NCI-H460 (cell line): ENCODE measurements at regions not wholly inside any gene's neighbourhood (a gene's known extent, or its start where the extent isn't known, plus 50 kb on each side); places are given as distances from the start of the nearest gene placed in this dataset.

Experiments used
- DNase-seq: peaks from one replicate; pipeline ENCODE4 v3.0.0-alpha.2; 2016; ENCODE audit warnings: low read depth; ENCODE audit errors: extremely low read depth

- DNase-seq = no peak
Observed at GRCh38 chr20:43318755-43319297, 129.1 kb upstream of the PTPRT start.

DNA sequence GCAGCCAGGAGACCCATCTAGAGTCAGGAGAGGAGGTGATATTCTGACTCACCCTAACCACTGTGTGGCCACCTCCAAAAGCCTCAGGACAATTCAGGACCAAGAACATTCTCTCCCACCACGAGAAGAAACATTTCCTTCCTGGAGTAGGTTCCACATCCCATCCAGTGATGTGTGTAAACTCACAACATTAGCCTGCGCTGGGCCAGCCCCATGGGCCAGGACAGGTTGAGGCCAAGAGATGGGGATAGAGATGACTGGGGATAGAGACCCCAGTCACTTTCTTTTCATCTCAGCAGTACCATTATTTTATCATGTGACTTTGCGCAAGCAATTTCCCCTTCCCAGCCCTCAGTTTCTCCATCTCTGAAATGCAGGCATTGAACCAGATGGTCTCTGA lies 126.6 kb upstream of the PTPRT start:
- DNase-seq = no peak

DNA sequence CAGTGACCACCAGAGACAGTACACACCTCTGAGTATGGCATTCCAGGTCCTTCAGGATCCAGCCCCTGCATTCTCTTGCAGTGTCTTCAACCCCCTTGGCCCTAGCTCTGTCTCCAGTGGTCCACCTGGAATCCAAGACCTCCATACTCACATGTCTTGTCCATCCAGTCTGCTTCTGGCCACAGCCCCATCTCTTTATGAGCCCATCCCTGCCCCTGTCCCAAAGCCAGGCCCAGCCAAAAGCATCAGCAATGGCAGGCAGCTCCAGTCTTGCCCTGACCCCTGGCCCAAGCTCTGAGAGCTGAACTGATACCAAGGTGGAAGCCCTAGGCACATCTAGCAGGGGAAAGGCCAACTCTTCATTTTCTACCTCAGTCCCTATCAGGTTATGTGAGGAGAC lies 119.6 kb upstream of the PTPRT start:
- DNase-seq = no peak

- DNase-seq = no peak
Observed at GRCh38 chr20:43306837-43307236, 117.1 kb upstream of the PTPRT start.

- DNase-seq = no peak
Observed at GRCh38 chr20:43305749-43306148, 116.0 kb upstream of the PTPRT start.

DNA sequence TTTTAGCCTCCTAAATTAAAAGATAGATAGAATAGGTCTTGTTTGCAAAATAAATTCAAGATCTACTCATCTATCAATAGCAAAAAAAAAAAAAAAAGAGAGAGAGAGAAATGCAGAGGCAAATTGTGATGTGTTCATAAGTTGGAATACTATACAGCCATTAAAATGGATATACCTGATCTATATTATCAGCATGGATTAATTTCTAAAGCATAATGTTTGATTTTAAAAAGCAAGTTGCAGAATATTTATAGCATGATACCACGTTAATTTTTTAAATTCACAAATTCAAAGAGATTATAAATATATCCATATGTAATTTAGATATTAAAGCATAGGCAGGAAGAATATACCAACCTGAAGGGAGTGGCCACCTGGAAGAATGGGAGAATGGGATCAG lies 114.9 kb upstream of the PTPRT start:
- DNase-seq = no peak

GRCh38 chr20:43302936-43303335 lies 113.2 kb upstream of the PTPRT start:
- no peak for DNase-seq

DNA sequence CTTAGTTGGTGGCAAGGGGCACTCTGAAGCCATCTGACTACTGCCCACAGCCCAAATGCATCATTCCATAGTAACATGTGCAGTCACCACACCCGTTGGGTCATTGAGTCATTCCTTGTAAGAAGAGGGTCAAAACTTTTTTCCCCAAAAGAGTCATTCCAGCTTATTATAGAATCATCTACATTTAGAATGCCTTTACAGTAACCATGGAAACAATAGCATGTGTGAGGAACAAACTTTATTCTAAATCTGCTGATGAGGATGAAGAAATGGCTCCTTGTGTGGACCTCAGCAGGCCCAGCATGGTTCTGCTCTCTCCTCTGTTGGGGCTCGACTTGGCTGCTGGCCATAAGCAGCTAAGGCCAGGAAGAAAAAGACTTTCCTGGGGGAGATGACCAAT lies 111.2 kb upstream of the PTPRT start:
- DNase-seq = no peak

DNA sequence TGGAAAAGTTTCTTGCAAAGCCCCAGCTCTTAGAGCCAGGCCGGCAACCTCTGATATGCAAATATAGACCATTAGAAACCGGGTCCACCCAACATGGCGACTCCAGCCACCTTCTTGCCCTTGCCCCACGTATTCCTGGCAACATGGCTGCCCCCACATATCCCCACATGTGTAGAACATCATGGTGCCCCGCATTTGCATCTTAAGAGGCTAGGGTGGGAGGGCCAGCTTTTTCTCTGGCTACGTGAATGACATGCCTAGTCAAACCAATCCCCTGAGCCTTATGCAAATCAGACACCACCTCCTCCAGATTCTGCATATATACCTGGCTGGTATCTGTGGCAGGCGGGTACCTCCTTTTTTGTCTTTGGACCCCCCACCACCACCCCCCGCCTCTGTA lies 106.1 kb upstream of the PTPRT start:
- no peak for DNase-seq

- DNase-seq = no peak
Observed at GRCh38 chr20:43295263-43295662, 105.6 kb upstream of the PTPRT start.

DNA sequence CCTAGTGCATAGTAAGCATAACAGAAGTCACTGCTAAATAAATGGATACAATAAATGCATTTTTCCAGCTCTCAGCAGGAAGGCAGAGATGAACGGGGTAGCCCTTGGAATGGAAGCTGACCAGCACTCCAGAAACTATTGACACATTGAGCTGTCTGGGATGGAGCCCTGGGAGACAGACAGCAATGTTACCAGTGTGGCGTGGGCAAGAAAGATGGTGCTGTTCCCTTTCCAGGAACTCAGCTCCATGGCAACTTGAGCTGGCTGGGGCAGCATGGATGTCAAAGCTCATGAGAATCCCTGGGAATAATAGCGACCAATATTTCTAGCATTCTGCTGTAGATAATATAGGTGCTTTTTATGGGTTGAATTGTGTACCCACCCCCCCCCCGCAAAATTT lies 104.3 kb upstream of the PTPRT start:
- DNase-seq = no peak

DNA sequence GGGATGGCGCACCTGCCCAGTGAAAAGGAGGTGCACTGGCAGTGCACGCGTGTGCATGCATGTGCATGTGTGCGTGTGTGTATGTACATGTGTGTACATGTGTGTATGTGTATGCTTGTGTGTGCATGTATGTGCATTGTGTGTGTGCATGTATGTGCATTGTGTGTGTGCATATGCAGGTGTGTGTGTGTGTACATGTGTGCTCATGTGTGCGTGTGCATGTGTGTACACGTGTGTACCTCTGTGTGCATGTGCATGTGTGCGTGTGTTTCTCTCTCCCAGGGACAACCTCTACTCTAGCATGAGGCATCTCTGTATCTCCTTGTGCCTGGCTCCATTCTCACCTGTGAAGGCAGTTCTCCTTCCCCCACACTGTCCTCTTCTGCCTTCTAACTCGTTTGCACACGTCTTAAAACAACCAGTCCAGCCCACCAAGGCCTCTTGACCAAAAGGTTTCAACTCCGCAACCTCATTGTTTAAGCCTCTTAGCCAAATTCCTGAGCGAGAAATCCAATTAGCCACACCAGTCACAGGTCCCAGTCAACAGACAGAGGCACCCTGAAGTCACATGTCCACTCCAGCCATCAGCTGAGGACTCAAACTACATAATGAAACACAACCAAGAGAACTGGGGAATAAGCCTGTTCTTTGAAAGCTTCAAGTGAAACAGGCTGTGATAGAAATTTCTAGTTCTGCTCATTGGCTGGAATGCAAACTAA lies 103.5 kb upstream of the PTPRT start:
- DNase-seq = no peak

GRCh38 chr20:43292222-43292621 lies 102.5 kb upstream of the PTPRT start:
- no peak for DNase-seq

DNA sequence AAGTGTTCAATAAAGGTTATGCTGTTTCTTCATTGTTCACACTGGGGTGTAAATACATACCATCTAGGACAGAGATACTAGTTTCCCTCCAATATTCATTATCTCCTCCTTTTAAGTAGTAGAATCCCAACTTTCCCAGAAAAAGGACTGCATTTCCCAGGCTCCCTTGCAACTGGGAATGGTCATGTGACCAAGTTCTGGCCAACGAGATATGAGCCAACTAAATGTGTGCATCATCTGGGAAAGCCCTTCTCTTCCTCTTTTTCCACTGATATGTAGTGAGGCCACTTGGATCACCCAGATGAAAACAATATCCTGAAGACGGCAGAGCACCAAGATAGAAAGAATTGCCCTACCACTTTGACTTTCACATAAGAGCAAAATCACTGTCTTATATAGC lies 97.9 kb upstream of the PTPRT start:
- DNase-seq = no peak

GRCh38 chr20:43285170-43285569 lies 95.5 kb upstream of the PTPRT start:
- DNase-seq = no peak

DNA sequence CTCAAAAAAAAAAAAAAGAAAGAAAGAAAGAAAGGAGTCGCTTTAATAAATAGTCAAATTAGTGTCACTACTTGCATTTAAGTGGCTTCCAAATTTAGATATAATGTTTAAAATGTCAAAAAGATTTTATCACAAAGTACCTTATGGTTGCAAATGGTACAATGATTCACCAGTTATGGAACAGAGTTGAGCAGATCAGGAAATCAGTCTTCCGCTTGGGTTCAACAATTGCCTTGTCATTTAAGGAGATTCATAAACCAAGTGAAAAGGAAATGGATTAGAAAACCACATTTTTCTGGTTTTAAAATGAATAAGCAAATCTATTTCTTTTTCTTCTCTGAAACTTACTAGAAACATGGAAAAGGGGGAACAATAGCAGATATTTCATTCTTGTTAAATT lies 94.8 kb upstream of the PTPRT start:
- no peak for DNase-seq

- DNase-seq = no peak
Observed at GRCh38 chr20:43283126-43283525, 93.4 kb upstream of the PTPRT start.

- DNase-seq = no peak
Observed at GRCh38 chr20:43271980-43272379, 82.3 kb upstream of the PTPRT start.

GRCh38 chr20:43265449-43265848 lies 75.7 kb upstream of the PTPRT start:
- no peak for DNase-seq

- DNase-seq = no peak
Observed at GRCh38 chr20:43263226-43263625, 73.5 kb upstream of the PTPRT start.

DNA sequence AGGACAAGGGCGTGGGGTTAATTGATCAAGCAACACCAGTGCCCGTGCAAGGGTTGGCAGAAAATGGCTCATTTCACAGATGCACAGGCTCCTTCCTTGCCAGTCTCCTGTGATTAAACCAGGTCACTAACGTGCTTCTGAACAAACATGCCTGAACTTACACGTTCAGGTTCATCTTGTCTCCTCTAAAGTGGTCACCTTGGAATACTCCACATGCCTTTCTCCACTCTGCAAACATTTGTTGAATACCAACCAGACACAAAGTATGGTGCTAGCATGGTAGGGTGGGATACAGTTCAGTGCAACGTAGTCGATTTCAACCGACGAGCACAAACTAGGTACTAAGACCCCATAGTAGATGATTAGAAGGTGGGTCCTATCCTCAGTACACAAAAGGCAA lies 72.6 kb upstream of the PTPRT start:
- DNase-seq = no peak

- no peak for DNase-seq
Observed at GRCh38 chr20:43255877-43256276, 66.2 kb upstream of the PTPRT start.

DNA sequence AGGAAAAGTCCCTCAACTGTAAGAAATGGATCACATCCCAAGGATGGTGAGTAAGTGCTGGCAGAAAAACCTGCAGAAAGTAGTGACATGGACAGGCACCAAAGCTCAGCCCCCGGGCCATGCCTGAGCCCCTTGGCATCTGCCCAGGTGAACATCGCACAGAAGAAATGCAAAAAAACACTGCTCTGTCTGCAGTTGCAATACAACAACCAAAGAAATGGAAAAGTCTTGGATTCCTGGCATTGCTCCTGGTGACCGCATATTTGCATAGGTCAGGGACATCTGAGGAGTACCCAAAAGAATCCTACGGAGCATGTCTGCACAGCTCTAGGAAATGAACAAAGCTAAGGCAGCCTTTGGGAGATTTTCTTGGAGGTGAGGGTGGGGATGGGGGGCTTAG lies 63.1 kb upstream of the PTPRT start:
- no peak for DNase-seq
